Caco-2 (cell line): ENCODE measurements at regions not wholly inside any gene's neighbourhood (a gene's known extent, or its start where the extent isn't known, plus 50 kb on each side); places are given as distances from the start of the nearest gene placed in this dataset.

Experiments
- BruUV-seq: library from RNA; stranded (reverse); fragments of 400-500 nt; replicated peaks from 2 replicates; lab custom pipeline; 2021; lab: Mats Ljungman, UMichigan
- CTCF ChIA-PET: fragments of 300-600 bp; sonication (Branson Sonifier 250); formaldehyde crosslinking; loops from one replicate; lab custom pipeline; 2022; ENCODE audit warnings: antibody characterized with exemption; lab: Charles Lee
- POLR2A ChIA-PET: fragments of 300-600 bp; sonication (Branson Sonifier 250); formaldehyde crosslinking; loops from one replicate; lab custom pipeline; 2022; ENCODE audit warnings: antibody characterized with exemption; lab: Charles Lee
- DNase-seq, 2 experiments: peaks; one replicate each; pipeline versions ENCODE4 v3.0.0 to v3.0.0-alpha.2; 2020 to 2022
- H3K27me3 ChIP-seq: replicated peaks from 2 replicates; pipeline ENCODE4 v1.6.0; 2011; ENCODE audit warnings: low read length; ENCODE audit not compliant: control insufficient read depth, insufficient read depth
- H3K36me3 ChIP-seq: 2 replicates; pipeline ENCODE4 v1.5.1; 2011; ENCODE audit warnings: low read length; ENCODE audit not compliant: control insufficient read depth, insufficient read depth
- H3K4me1 ChIP-seq: fragments of 250-450 bp; sonication (Bioruptor Pico); 2 replicates; pipeline ENCODE4 v1.5.1; 2020; ENCODE audit warnings: mild to moderate bottlenecking
- H3K4me3 ChIP-seq: 2 replicates; pipeline ENCODE4 v1.5.1; 2011; ENCODE audit warnings: low read depth, mild to moderate bottlenecking, control low read depth, low read length
- H3K9me3 ChIP-seq: fragments of 250-450 bp; sonication (Bioruptor Pico); 2 replicates; pipeline ENCODE4 v1.5.1; 2020; ENCODE audit warnings: mild to moderate bottlenecking, moderate library complexity
- H3K27ac Mint-ChIP-seq: one replicate; pipeline ENCODE4 v1.8.0; 2022; ENCODE audit warnings: mixed read lengths; ENCODE audit not compliant: unreplicated experiment
- H3K27me3 Mint-ChIP-seq: one replicate; pipeline ENCODE4 v1.8.0; 2022; ENCODE audit warnings: mixed read lengths; ENCODE audit not compliant: insufficient read depth, unreplicated experiment
- H3K36me3 Mint-ChIP-seq: one replicate; pipeline ENCODE4 v1.8.0; 2022; ENCODE audit warnings: mild to moderate bottlenecking, mixed read lengths; ENCODE audit not compliant: insufficient read depth, unreplicated experiment
- H3K4me1 Mint-ChIP-seq: one replicate; pipeline ENCODE4 v1.8.0; 2022; ENCODE audit warnings: low read depth, mixed read lengths; ENCODE audit not compliant: unreplicated experiment
- H3K4me3 Mint-ChIP-seq: one replicate; pipeline ENCODE4 v1.8.0; 2022; ENCODE audit warnings: mild to moderate bottlenecking, moderate library complexity, mixed read lengths; ENCODE audit not compliant: unreplicated experiment
- H3K9me3 Mint-ChIP-seq: one replicate; pipeline ENCODE4 v1.8.0; 2022; ENCODE audit warnings: mixed read lengths; ENCODE audit not compliant: unreplicated experiment
- intact Hi-C: fragments of 100-400 bp; cut with micrococcal nuclease; formaldehyde crosslinking; loops from one replicate; pipeline ENCODE4 v1.10.0; 2022; ENCODE audit not compliant: unreplicated experiment
- TF ChIP-seq, protein P1 (sequence below), 2 experiments: fragments of 200-600 bp in 1 of 2; IDR thresholded peaks; 1 replicate in 1 of 2; 2 replicates in 1 of 2; pipeline versions ENCODE4 v1.5.1 to v1.8.0; 2011 to 2022; ENCODE audit warnings: antibody characterized with exemption in 1 of 2, control low read depth in 1 of 2, inconsistent platforms in 1 of 2, low read depth in 1 of 2, low read length in 1 of 2, mild to moderate bottlenecking in 1 of 2, moderate library complexity in 1 of 2; ENCODE audit not compliant: insufficient read depth in 1 of 2, severe bottlenecking in 1 of 2, unreplicated experiment in 1 of 2

DNA sequence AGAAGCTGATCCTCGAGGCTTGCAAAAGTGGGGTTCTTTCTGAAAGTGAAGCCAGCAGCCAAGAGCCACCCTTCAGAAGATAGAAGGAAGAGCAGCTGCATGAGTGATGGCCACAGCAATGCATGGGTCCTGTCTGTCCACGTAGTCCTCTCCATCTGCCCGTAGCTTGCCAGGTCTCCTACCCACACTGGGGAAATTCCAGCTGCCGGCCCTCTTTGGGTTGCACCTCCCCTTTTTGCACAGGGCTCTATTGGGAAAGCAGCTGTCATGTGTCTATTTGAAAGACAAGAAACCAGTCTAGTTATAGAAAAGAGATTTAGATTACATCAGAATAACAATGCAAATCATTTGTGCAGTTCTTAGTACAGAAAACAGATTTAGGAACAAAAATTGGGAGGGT is 204.4 kb downstream of the GIPC2 start:
- CTCF ChIA-PET: no interaction called here
- Histone ChIP-seq H3K27me3 (no peaks in the 10 kb centered on the region), H3K4me3 (no peak overlapping the region), H3K9me3 (no peaks in the 10 kb centered on the region), H3K36me3 (no peaks in the 10 kb centered on the region), H3K4me1 (no peaks in the 10 kb centered on the region)
- Mint-ChIP-seq H3K27ac (no peak overlapping the region), H3K27me3 (no peaks in the 10 kb centered on the region), H3K36me3 (no peaks in the 10 kb centered on the region), H3K4me3 (no peak overlapping the region), H3K4me1 (no peaks in the 10 kb centered on the region), H3K9me3 (no peaks in the 10 kb centered on the region)
- TF ChIP-seq, protein P1, sequence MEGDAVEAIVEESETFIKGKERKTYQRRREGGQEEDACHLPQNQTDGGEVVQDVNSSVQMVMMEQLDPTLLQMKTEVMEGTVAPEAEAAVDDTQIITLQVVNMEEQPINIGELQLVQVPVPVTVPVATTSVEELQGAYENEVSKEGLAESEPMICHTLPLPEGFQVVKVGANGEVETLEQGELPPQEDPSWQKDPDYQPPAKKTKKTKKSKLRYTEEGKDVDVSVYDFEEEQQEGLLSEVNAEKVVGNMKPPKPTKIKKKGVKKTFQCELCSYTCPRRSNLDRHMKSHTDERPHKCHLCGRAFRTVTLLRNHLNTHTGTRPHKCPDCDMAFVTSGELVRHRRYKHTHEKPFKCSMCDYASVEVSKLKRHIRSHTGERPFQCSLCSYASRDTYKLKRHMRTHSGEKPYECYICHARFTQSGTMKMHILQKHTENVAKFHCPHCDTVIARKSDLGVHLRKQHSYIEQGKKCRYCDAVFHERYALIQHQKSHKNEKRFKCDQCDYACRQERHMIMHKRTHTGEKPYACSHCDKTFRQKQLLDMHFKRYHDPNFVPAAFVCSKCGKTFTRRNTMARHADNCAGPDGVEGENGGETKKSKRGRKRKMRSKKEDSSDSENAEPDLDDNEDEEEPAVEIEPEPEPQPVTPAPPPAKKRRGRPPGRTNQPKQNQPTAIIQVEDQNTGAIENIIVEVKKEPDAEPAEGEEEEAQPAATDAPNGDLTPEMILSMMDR (IDR thresholded peaks at IDR 0.05; ENCODE audit: insufficient read depth in 1 of 2, low read depth in 1 of 2, low read length in 1 of 2, severe bottlenecking in 1 of 2, unreplicated experiment in 1 of 2): no peak
- no TSS peak for BruUV-seq
- intact Hi-C loops: no loop called here
- POLR2A ChIA-PET: no interaction called here
- DNase-seq: no peak

DNA sequence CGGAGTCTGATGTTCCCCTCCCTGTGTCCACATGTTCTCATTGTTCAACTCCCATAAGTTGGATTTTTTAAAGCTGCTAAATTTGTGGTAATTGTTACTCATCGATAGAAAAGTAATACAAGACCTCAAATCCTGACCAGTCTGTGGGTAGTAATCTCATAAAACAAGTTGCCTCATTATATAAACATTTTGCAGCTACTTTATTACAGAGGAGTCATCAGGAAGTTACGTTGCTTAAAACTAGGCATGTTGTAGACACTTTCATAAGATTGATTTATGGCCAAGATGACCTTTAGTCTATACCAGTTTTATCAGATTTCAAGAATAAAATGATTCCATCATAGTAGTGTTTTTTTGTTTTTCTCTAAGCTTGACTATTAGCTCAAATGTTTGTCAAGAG is 208.8 kb downstream of the GIPC2 start:
- CTCF ChIA-PET: no interaction called here
- Histone ChIP-seq H3K9me3 (no peaks in the 10 kb centered on the region), H3K4me3 (no peak overlapping the region), H3K36me3 (no peaks in the 10 kb centered on the region), H3K4me1 (no peaks in the 10 kb centered on the region), H3K27me3 (no peaks in the 10 kb centered on the region)
- Mint-ChIP-seq H3K4me1 (no peaks in the 10 kb centered on the region), H3K27ac (no peak overlapping the region), H3K9me3 (no peaks in the 10 kb centered on the region), H3K27me3 (peaks cover 2% of the 10 kb centered on the region), H3K4me3 (no peak overlapping the region), H3K36me3 (no peaks in the 10 kb centered on the region)
- no TSS peak for BruUV-seq
- no peak for DNase-seq
- intact Hi-C loops: no loop called here
- TF ChIP-seq, protein P1 (IDR thresholded peaks at IDR 0.05; ENCODE audit: insufficient read depth in 1 of 2, low read depth in 1 of 2, low read length in 1 of 2, severe bottlenecking in 1 of 2, unreplicated experiment in 1 of 2): no peak
- POLR2A ChIA-PET: no interaction called here

DNA sequence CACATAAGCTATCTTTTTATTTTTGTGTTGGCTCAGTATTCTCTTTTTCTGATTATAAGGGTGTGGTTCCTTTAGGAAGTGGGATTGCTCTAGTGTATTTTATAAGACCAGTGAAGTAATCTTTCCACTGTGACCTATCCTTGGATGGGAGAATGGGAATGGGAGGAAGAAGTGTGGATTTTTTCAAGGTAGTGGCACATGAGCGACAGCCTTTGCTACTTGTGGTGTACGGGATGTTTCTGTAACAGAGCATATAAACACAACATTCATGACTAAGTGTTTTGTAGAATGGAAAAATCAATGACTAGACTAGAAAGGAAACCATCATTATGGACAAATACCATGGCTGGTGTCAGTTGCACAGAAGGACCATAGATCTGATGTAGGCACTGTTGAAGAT is 209.6 kb downstream of the GIPC2 start:
- Histone ChIP-seq H3K9me3 (no peaks in the 10 kb centered on the region), H3K36me3 (no peaks in the 10 kb centered on the region), H3K27me3 (no peaks in the 10 kb centered on the region), H3K4me1 (no peaks in the 10 kb centered on the region), H3K4me3 (no peak overlapping the region)
- no peak overlapping the region for H3K4me3 Mint-ChIP-seq
- H3K27ac Mint-ChIP-seq: no peak overlapping the region
- intact Hi-C loops: no loop called here
- H3K9me3 Mint-ChIP-seq: no peaks in the 10 kb centered on the region
- POLR2A ChIA-PET: no interaction called here
- DNase-seq: no peak
- H3K27me3 Mint-ChIP-seq: peaks cover 2% of the 10 kb centered on the region
- CTCF ChIA-PET: no interaction called here
- H3K4me1 Mint-ChIP-seq: no peaks in the 10 kb centered on the region
- TF ChIP-seq, protein P1 (IDR thresholded peaks at IDR 0.05; ENCODE audit: insufficient read depth in 1 of 2, low read depth in 1 of 2, low read length in 1 of 2, severe bottlenecking in 1 of 2, unreplicated experiment in 1 of 2): no peak
- no peaks in the 10 kb centered on the region for H3K36me3 Mint-ChIP-seq
- no TSS peak for BruUV-seq
